Heart left ventricle (tissue), 16 donors: ENCODE measurements at regions not wholly inside any gene's neighbourhood (a gene's known extent, or its start where the extent isn't known, plus 50 kb on each side); places are given as distances from the start of the nearest gene placed in this dataset.

Source experiments
- ATAC-seq, 4 donors: fragments of 200-7000 bp; cut with Tn5 transposase; one replicate each; pipeline ENCODE4 v1.9.1; 2020 to 2022; ENCODE audit warnings: moderate library complexity in 4 of 4, mild to moderate bottlenecking in 3 of 4, moderate number of reproducible peaks in 1 of 4
- DNase-seq, 5 donors: peaks; one replicate each; pipeline ENCODE4 v3.0.0-alpha.2; 2020
- H3K27ac ChIP-seq, 12 donors: fragments of 200-600 bp; sonication (generic) in 4 of 12; one replicate each; pipeline versions ENCODE4 v1.5.0 to v1.8.0; 2016 to 2022; ENCODE audit warnings: mild to moderate bottlenecking in 2 of 12
- H3K27me3 ChIP-seq, 9 donors: fragments of 200-600 bp; sonication (generic) in 2 of 9; one replicate each; pipeline versions ENCODE4 v1.5.1 to v1.8.0; 2016 to 2022; ENCODE audit warnings: mild to moderate bottlenecking in 3 of 9
- H3K36me3 ChIP-seq, 9 donors: fragments of 200-600 bp; sonication (generic) in 2 of 9; one replicate each; pipeline versions ENCODE4 v1.5.0 to v1.8.0; 2018 to 2022; ENCODE audit warnings: mild to moderate bottlenecking in 2 of 9
- H3K4me1 ChIP-seq, 12 donors: fragments of 200-600 bp; sonication (generic) in 4 of 12; one replicate each; pipeline versions ENCODE4 v1.5.0 to v1.8.0; 2016 to 2022; ENCODE audit warnings: mild to moderate bottlenecking in 3 of 12
- H3K4me3 ChIP-seq, 12 donors: fragments of 200-600 bp; sonication (generic) in 4 of 12; one replicate each; pipeline versions ENCODE4 v1.5.0 to v1.8.0; 2017 to 2022; ENCODE audit warnings: mild to moderate bottlenecking in 9 of 12, moderate library complexity in 4 of 12
- H3K9me3 ChIP-seq, 12 donors: fragments of 200-600 bp; sonication (generic) in 4 of 12; one replicate each; pipeline versions ENCODE4 v1.5.0 to v1.8.0; 2016 to 2022; ENCODE audit warnings: mild to moderate bottlenecking in 1 of 12
- CTCF ChIP-seq, 12 donors: fragments of 200-600 bp; sonication (generic) in 4 of 12; IDR thresholded peaks; one replicate each; pipeline versions ENCODE4 v1.5.0 to v1.8.0; 2018 to 2022; ENCODE audit warnings: antibody characterized with exemption in 12 of 12, mild to moderate bottlenecking in 5 of 12
- POLR2A ChIP-seq, 2 donors: fragments of 450-650 bp; IDR thresholded peaks; one replicate each; pipeline ENCODE4 v1.6.1; 2017; ENCODE audit warnings: antibody characterized with exemption in 2 of 2, mild to moderate bottlenecking in 2 of 2, moderate library complexity in 2 of 2
- WGBS, 4 donors: extraction: QIAGEN DNeasy Blood & Tissue Kit in 2 of 4; methylation state at CpG; one replicate each; pipeline versions ENCODE4 v1.1.5 to v1.1.7; 2013 to 2018; 5-methylcytosine and 5-hydroxymethylcytosine counted together
- intact Hi-C, 10 donors: fragments of 100-400 bp; cut with DNase I; formaldehyde crosslinking; loops; one replicate each; pipeline versions ENCODE4 v1.11.1 to v1.14.2; 2022
- donor health status: ischemic (EF 13 %, LVEDD 7.1; RV severe dilation, severe dysfunction).
- donor health status: healthy with polysubstance abuse.
- donor health status: DM: no; HTN: yes; CAD: no.
- donor health status: DM: no; HTN: no; CAD: no.
- donor health status: ischemic (EF 25% LVEDD 6.9; RV normal size, moderate dysfunction).
- donor health status: ischemic (EF 25% LVEDD 5.7; RV mildly dilated, moderate dysfunction).
- donor health status: healthy.
- donor health status: DM: yes; HTN: yes; CAD: no.
- donor health status: ischemic (EF 35%, LVEDD 5.7; RV mildly dilated, moderate dysfunction).
- donor health status: nonischemic (EF 11% LVEDD 7.7; RV severe dilation, severe dysfunction).
- donor health status: DM: yes; HTN: yes; CAD: no.
- donor health status: PGD.
- donor health status: ischemic (EF 29% LVEDD 5.4; RV normal size, mild dysfunction).
- donor health status: nonischemic (EF 23%, LVEDD 6.1; RV moderate dilation, normal function).

GRCh38 chr11:114773541-114774338 lies 95.4 kb downstream of the NXPE2 start:
- no peak overlapping the region for H3K4me3 ChIP-seq
- no peaks in the 10 kb centered on the region for H3K27me3 ChIP-seq
- no peaks in the 10 kb centered on the region for H3K36me3 ChIP-seq
- TF ChIP-seq CTCF (IDR thresholded peaks at IDR 0.05) (no peak), POLR2A (IDR thresholded peaks at IDR 0.05) (no peak)
- DNase-seq = no peak
- H3K27ac ChIP-seq = no peak overlapping the region
- H3K9me3 ChIP-seq = no peaks in the 10 kb centered on the region
- ATAC-seq = no peak
- intact Hi-C loops = loop anchor here in 8 of 10 donors (1.0 to 10.0 kb wide), 10 partner anchors 171 to 1501 kb away; partner anchors contain the start of gene CADM1 (in 1 of the 8)
- WGBS, 4 donors = 66 to 70% (median 66%) methylated on average over 8 of the region's 8 CpGs
- H3K4me1 ChIP-seq = peaks cover 0 to 15% (median 8%) of the 10 kb centered on the region in 12 donors

GRCh38 chr11:114774599-114775361 lies 96.5 kb downstream of the NXPE2 start:
- DNase-seq (peak in 4 of 5 donors; percentile 21 to 35 (median 26)), ATAC-seq (peak; percentile 71 to 86 (median 80))
- Histone ChIP-seq H3K9me3 (no peaks in the 10 kb centered on the region), H3K36me3 (no peaks in the 10 kb centered on the region), H3K4me1 (peaks cover 0 to 15% (median 8%) of the 10 kb centered on the region in 12 donors), H3K27ac (peak overlapping the region in 1 of 12 donors; percentile 39), H3K4me3 (no peak overlapping the region), H3K27me3 (no peaks in the 10 kb centered on the region)
- TF ChIP-seq POLR2A (IDR thresholded peaks at IDR 0.05) (no peak), CTCF (IDR thresholded peaks at IDR 0.05) (peak; percentile 40 to 74 (median 58))
- intact Hi-C loops = loop anchor here in 9 of 10 donors (1.0 to 10.0 kb wide), 13 partner anchors 118 to 1503 kb away; partner anchors contain the start of gene CADM1 (in 2 of the 9)
- 53 to 59% (median 56%) methylated on average over 19 of the region's 19 CpGs for WGBS, 4 donors

- 22 to 34% (median 29%) methylated on average over 15 to 19 of the region's 19 CpGs for WGBS, 4 donors
- Histone ChIP-seq H3K9me3 (no peaks in the 10 kb centered on the region), H3K4me1 (peaks cover 0 to 15% (median 8%) of the 10 kb centered on the region in 12 donors), H3K4me3 (no peak overlapping the region), H3K27ac (peak overlapping the region in 2 of 12 donors; percentile 39 to 65), H3K27me3 (no peaks in the 10 kb centered on the region), H3K36me3 (no peaks in the 10 kb centered on the region)
- intact Hi-C loops = loop anchor here in 9 of 10 donors (2.0 to 10.0 kb wide), 11 partner anchors 116 to 1501 kb away; partner anchors contain the start of gene CADM1 (in 2 of the 9)
- ATAC-seq (peak; percentile 38 to 80 (median 57)), DNase-seq (peak in 3 of 5 donors; percentile 26 to 76 (median 62))
- no peak for TF ChIP-seq POLR2A (IDR thresholded peaks at IDR 0.05)
- TF ChIP-seq CTCF (IDR thresholded peaks at IDR 0.05) = no peak
These were observed 97.7 kb downstream of the NXPE2 start for GRCh38 chr11:114775875-114776621.
